IMR-90 (cell line): ENCODE measurements at regions not wholly inside any gene's neighbourhood (a gene's known extent, or its start where the extent isn't known, plus 50 kb on each side); places are given as distances from the start of the nearest gene placed in this dataset.

Experiments
- ATAC-seq: fragments of 200-7000 bp; cut with Tn5 transposase; 2 replicates; pipeline ENCODE4 v1.9.1; 2020; ENCODE audit warnings: low read depth, mild to moderate bottlenecking, moderate library complexity
- BruUV-seq: library from RNA; stranded (reverse); fragments of 400-500 nt; replicated peaks from 2 replicates; lab custom pipeline; 2021; lab: Mats Ljungman, UMichigan
- CTCF ChIA-PET: fragments of 300-600 bp; formaldehyde crosslinking; extraction: SDS; loops from one replicate; lab custom pipeline; 2021; ENCODE audit warnings: antibody characterized with exemption; lab: Yijun Ruan, JAX
- POLR2A ChIA-PET: fragments of 300-600 bp; sonication (Branson Sonifier 250); formaldehyde crosslinking; loops from one replicate; lab custom pipeline; 2022; ENCODE audit warnings: antibody characterized with exemption; ENCODE audit not compliant: unreplicated experiment; lab: Charles Lee
- DNase-seq: peaks from one replicate; pipeline ENCODE4 v3.0.0; 2013
- H2AFZ ChIP-seq: replicated peaks from 2 replicates; pipeline ENCODE3; 2013; ENCODE audit warnings: low read length, mild to moderate bottlenecking; ENCODE audit not compliant: poor library complexity
- H2AK5ac ChIP-seq: 2 replicates; pipeline ENCODE4 v1.6.1; 2013; ENCODE audit warnings: low read depth, low read length, inconsistent platforms
- H2AK9ac ChIP-seq: replicated peaks from 2 replicates; pipeline ENCODE3; 2013; ENCODE audit warnings: mild to moderate bottlenecking, low read depth, low read length, moderate library complexity; ENCODE audit not compliant: poor library complexity
- H2BK120ac ChIP-seq: 2 replicates; pipeline ENCODE4 v1.6.1; 2013; ENCODE audit warnings: low read depth, low read length, inconsistent platforms
- H2BK15ac ChIP-seq: 3 replicates; pipeline ENCODE4 v1.6.1; 2013; ENCODE audit warnings: low read depth, low read length, inconsistent platforms
- H2BK20ac ChIP-seq: 2 replicates; pipeline ENCODE4 v1.6.1; 2013; ENCODE audit warnings: low read depth, mild to moderate bottlenecking, inconsistent platforms, low read length, moderate library complexity
- H2BK5ac ChIP-seq: 2 replicates; pipeline ENCODE4 v1.6.1; 2013; ENCODE audit warnings: mild to moderate bottlenecking, low read depth, low read length, inconsistent platforms; ENCODE audit not compliant: poor library complexity, severe bottlenecking
- H3K14ac ChIP-seq: replicated peaks from 2 replicates; pipeline ENCODE4 v1.6.1; 2013; ENCODE audit warnings: low read depth, low read length, inconsistent platforms
- H3K18ac ChIP-seq: 2 replicates; pipeline ENCODE4 v1.6.1; 2013; ENCODE audit warnings: low read depth, low read length, control low read depth
- H3K23ac ChIP-seq: 2 replicates; pipeline ENCODE4 v1.6.1; 2013; ENCODE audit warnings: low read depth, low read length, inconsistent platforms
- H3K27ac ChIP-seq: 2 replicates; pipeline ENCODE4 v1.5.1; 2013; ENCODE audit warnings: mild to moderate bottlenecking, control low read depth, low read length; ENCODE audit not compliant: insufficient read depth
- H3K27me3 ChIP-seq: 2 replicates; pipeline ENCODE4 v1.6.1; 2013; ENCODE audit warnings: low read length; ENCODE audit not compliant: control insufficient read depth, insufficient read depth
- H3K36me3 ChIP-seq: 2 replicates; pipeline ENCODE4 v1.6.1; 2013; ENCODE audit warnings: low read length, mixed read lengths; ENCODE audit not compliant: control insufficient read depth, insufficient read depth
- H3K4ac ChIP-seq: 2 replicates; pipeline ENCODE4 v1.6.1; 2013; ENCODE audit warnings: low read depth, low read length, inconsistent platforms
- H3K4me1 ChIP-seq: 2 replicates; pipeline ENCODE4 v1.6.1; 2013; ENCODE audit warnings: low read length, mixed read lengths; ENCODE audit not compliant: control insufficient read depth, insufficient read depth
- H3K4me2 ChIP-seq: 2 replicates; pipeline ENCODE4 v1.6.1; 2013; ENCODE audit warnings: low read depth, mild to moderate bottlenecking, control low read depth, low read length, moderate library complexity
- H3K4me3 ChIP-seq: 2 replicates; pipeline ENCODE4 v1.5.1; 2013; ENCODE audit warnings: low read depth, mild to moderate bottlenecking, control low read depth, low read length, moderate library complexity; ENCODE audit not compliant: insufficient read depth
- H3K56ac ChIP-seq: 2 replicates; pipeline ENCODE4 v1.6.1; 2013; ENCODE audit warnings: low read length, inconsistent platforms; ENCODE audit not compliant: insufficient read depth; ENCODE audit errors: extremely low read depth
- H3K79me1 ChIP-seq, 2 experiments: 2 replicates each; pipeline ENCODE4 v1.6.1; 2013; ENCODE audit warnings: low read length in 2 of 2, inconsistent platforms in 1 of 2, low read depth in 1 of 2
- H3K9ac ChIP-seq: 2 replicates; pipeline ENCODE4 v1.6.1; 2013; ENCODE audit warnings: low read depth, low read length, control low read depth
- H3K9me1 ChIP-seq: 2 replicates; pipeline ENCODE4 v1.6.1; 2013; ENCODE audit warnings: low read length, inconsistent platforms; ENCODE audit not compliant: insufficient read depth
- H3K9me3 ChIP-seq: 2 replicates; pipeline ENCODE4 v1.6.1; 2013; ENCODE audit warnings: low read length; ENCODE audit not compliant: control insufficient read depth, insufficient read depth
- H4K20me1 ChIP-seq: 2 replicates; pipeline ENCODE4 v1.6.1; 2013; ENCODE audit warnings: low read length, inconsistent platforms; ENCODE audit not compliant: insufficient read depth
- H4K5ac ChIP-seq: 2 replicates; pipeline ENCODE4 v1.6.1; 2013; ENCODE audit warnings: mild to moderate bottlenecking, low read depth, low read length, control low read depth
- H4K8ac ChIP-seq, 2 experiments: 2 replicates each; pipeline ENCODE4 v1.6.1; 2013; ENCODE audit warnings: low read depth in 2 of 2, low read length in 2 of 2, control low read depth in 1 of 2, inconsistent platforms in 1 of 2
- H4K91ac ChIP-seq: 2 replicates; pipeline ENCODE4 v1.6.1; 2013; ENCODE audit warnings: low read depth, low read length, inconsistent platforms; ENCODE audit not compliant: insufficient read depth
- CEBPB ChIP-seq: IDR thresholded peaks from 2 replicates; pipeline ENCODE4 v1.6.1; 2012; ENCODE audit warnings: low read depth, low read length, improper control_type of control experiment
- CHD1 ChIP-seq: IDR thresholded peaks from 2 replicates; pipeline ENCODE4 v1.6.1; 2012; ENCODE audit warnings: low read depth, low read length, improper control_type of control experiment
- FOS ChIP-seq: fragments of 150-350 bp; IDR thresholded peaks from 2 replicates; pipeline ENCODE4 v1.6.1; 2016; ENCODE audit warnings: low read depth, low read length
- MAFK ChIP-seq: IDR thresholded peaks from 2 replicates; pipeline ENCODE4 v1.6.1; 2012; ENCODE audit warnings: low read depth, low read length, improper control_type of control experiment
- MAZ ChIP-seq: IDR thresholded peaks from 2 replicates; pipeline ENCODE4 v1.6.1; 2012; ENCODE audit warnings: low read depth, mild to moderate bottlenecking, low read length, improper control_type of control experiment, moderate library complexity, borderline replicate concordance
- MXI1 ChIP-seq: IDR thresholded peaks from 2 replicates; pipeline ENCODE4 v1.6.1; 2012; ENCODE audit warnings: low read depth, mild to moderate bottlenecking, low read length, moderate library complexity, borderline replicate concordance
- RAD21 ChIP-seq: IDR thresholded peaks from 2 replicates; pipeline ENCODE4 v1.6.1; 2012; ENCODE audit warnings: low read length, improper control_type of control experiment
- RFX5 ChIP-seq: IDR thresholded peaks from 2 replicates; pipeline ENCODE4 v1.8.0; 2012; ENCODE audit warnings: low read depth, mild to moderate bottlenecking, low read length, moderate library complexity
- SMC3 ChIP-seq: fragments of 150-350 bp; IDR thresholded peaks from 2 replicates; pipeline ENCODE4 v1.6.1; 2016; ENCODE audit warnings: low read depth, mild to moderate bottlenecking, antibody characterized with exemption, low read length, moderate library complexity
- WGBS, 2 experiments: methylation state at CpG; one replicate each; pipeline versions ENCODE4 v1.1.5 to v1.1.7; 2013; ENCODE audit warnings: missing lambda C conversion rate in 2 of 2; ENCODE audit not compliant: insufficient read length in 1 of 2; ENCODE audit errors: extremely low coverage in 2 of 2; 5-methylcytosine and 5-hydroxymethylcytosine counted together
- dilution Hi-C: fragments of 300-500 bp; cut with HindIII; formaldehyde crosslinking; loops from one replicate; pipeline ENCODE4 v1.14.3; 2018; ENCODE audit warnings: low sequenced_read_pairs; ENCODE audit not compliant: unreplicated experiment
- in situ Hi-C: fragments of 300-500 bp; cut with MboI; formaldehyde crosslinking; loops from 3 replicates; pipeline ENCODE4 v1.14.3; 2019; ENCODE audit warnings: low sequenced_read_pairs, inconsistent platforms, mixed read lengths
- intact Hi-C: fragments of 100-400 bp; cut with micrococcal nuclease; formaldehyde crosslinking; loops from 2 replicates; pipeline ENCODE4 v1.10.0; 2022
- TF ChIP-seq, protein P1 (sequence below): fragments of 150-350 bp; IDR thresholded peaks from 2 replicates; pipeline ENCODE4 v1.6.1; 2016; ENCODE audit warnings: low read depth, mild to moderate bottlenecking, low read length, moderate library complexity, borderline replicate concordance
- TF ChIP-seq, protein P2 (sequence below): fragments of 150-350 bp; IDR thresholded peaks from 2 replicates; pipeline ENCODE4 v1.6.1; 2017; ENCODE audit warnings: mild to moderate bottlenecking, antibody characterized with exemption, low read length, low read depth
- TF ChIP-seq, protein P3 (sequence below): conservative IDR thresholded peaks from 2 replicates; pipeline ENCODE4 v1.5.1; 2012; ENCODE audit warnings: mild to moderate bottlenecking, low read depth, low read length, improper control_type of control experiment

DNA sequence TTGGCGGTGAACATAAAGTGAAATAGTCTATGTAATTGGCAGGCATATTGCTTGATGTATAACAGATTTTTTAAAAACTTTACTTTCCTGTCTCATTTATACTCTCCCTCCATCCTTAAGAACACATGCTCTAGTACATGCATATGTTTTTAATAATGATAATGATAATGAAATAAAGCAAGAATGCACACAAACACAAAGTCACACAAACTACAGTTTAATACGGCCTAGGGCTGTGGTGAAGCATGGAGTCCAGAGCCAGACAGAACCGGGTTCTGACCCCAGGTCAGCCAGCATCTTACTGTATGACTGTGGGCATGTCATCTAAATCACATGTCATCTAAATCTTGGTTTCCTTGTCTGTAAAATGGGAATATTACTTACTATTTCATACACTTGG lies 324.9 kb upstream of the NFIA start:
- no TSS peak for BruUV-seq
- H4K91ac ChIP-seq = no peak overlapping the region
- no peak overlapping the region for H3K56ac ChIP-seq
- H3K79me1 ChIP-seq = no peaks in the 10 kb centered on the region
- no peak overlapping the region for H2BK120ac ChIP-seq
- TF ChIP-seq, protein P1, sequence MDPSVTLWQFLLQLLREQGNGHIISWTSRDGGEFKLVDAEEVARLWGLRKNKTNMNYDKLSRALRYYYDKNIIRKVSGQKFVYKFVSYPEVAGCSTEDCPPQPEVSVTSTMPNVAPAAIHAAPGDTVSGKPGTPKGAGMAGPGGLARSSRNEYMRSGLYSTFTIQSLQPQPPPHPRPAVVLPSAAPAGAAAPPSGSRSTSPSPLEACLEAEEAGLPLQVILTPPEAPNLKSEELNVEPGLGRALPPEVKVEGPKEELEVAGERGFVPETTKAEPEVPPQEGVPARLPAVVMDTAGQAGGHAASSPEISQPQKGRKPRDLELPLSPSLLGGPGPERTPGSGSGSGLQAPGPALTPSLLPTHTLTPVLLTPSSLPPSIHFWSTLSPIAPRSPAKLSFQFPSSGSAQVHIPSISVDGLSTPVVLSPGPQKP = no peak
- TF ChIP-seq MAZ (no peak), FOS (no peak), CHD1 (no peak), SMC3 (no peak), MAFK (no peak), RFX5 (no peak), RAD21 (no peak), MXI1 (no peak), CEBPB (no peak)
- TF ChIP-seq, protein P2, sequence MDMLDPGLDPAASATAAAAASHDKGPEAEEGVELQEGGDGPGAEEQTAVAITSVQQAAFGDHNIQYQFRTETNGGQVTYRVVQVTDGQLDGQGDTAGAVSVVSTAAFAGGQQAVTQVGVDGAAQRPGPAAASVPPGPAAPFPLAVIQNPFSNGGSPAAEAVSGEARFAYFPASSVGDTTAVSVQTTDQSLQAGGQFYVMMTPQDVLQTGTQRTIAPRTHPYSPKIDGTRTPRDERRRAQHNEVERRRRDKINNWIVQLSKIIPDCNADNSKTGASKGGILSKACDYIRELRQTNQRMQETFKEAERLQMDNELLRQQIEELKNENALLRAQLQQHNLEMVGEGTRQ = no peak
- TF ChIP-seq, protein P3, sequence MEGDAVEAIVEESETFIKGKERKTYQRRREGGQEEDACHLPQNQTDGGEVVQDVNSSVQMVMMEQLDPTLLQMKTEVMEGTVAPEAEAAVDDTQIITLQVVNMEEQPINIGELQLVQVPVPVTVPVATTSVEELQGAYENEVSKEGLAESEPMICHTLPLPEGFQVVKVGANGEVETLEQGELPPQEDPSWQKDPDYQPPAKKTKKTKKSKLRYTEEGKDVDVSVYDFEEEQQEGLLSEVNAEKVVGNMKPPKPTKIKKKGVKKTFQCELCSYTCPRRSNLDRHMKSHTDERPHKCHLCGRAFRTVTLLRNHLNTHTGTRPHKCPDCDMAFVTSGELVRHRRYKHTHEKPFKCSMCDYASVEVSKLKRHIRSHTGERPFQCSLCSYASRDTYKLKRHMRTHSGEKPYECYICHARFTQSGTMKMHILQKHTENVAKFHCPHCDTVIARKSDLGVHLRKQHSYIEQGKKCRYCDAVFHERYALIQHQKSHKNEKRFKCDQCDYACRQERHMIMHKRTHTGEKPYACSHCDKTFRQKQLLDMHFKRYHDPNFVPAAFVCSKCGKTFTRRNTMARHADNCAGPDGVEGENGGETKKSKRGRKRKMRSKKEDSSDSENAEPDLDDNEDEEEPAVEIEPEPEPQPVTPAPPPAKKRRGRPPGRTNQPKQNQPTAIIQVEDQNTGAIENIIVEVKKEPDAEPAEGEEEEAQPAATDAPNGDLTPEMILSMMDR = no peak
- H3K9ac ChIP-seq = no peak overlapping the region
- no peak overlapping the region for H2AFZ ChIP-seq
- intact Hi-C loops = no loop called here
- no peak overlapping the region for H4K8ac ChIP-seq
- in situ Hi-C loops = no loop called here
- no peak overlapping the region for H3K18ac ChIP-seq
- no peaks in the 10 kb centered on the region for H3K9me1 ChIP-seq
- no peaks in the 10 kb centered on the region for H3K36me3 ChIP-seq
- no peak overlapping the region for H2AK5ac ChIP-seq
- H3K4me1 ChIP-seq = no peaks in the 10 kb centered on the region
- ATAC-seq = no peak
- no peak overlapping the region for H3K4ac ChIP-seq
- DNase-seq = no peak
- no peaks in the 10 kb centered on the region for H4K20me1 ChIP-seq
- H2AK9ac ChIP-seq = no peak overlapping the region
- POLR2A ChIA-PET = no interaction called here
- H3K27me3 ChIP-seq = no peaks in the 10 kb centered on the region
- H2BK15ac ChIP-seq = no peak overlapping the region
- no peak overlapping the region for H3K4me2 ChIP-seq
- H3K27ac ChIP-seq = no peak overlapping the region
- no peak overlapping the region for H2BK5ac ChIP-seq
- H4K5ac ChIP-seq = no peak overlapping the region
- H3K9me3 ChIP-seq = no peaks in the 10 kb centered on the region; the same call in 1 of the 2 replicates
- H2BK20ac ChIP-seq = no peak overlapping the region
- CTCF ChIA-PET = no interaction called here
- whole genome bisulfite sequencing, 2 experiments = no CpG with 5 or more reads among the region's 3 CpGs
- H3K14ac ChIP-seq = no peak overlapping the region
- no peak overlapping the region for H3K4me3 ChIP-seq
- dilution Hi-C loops = no loop called here
- no peak overlapping the region for H3K23ac ChIP-seq
